A549 (cell line): ENCODE measurements at regions not wholly inside any gene's neighbourhood (a gene's known extent, or its start where the extent isn't known, plus 50 kb on each side); places are given as distances from the start of the nearest gene placed in this dataset.

ENCODE experiments used
- ELK1 ChIP-seq: fragments of 150-350 bp; IDR thresholded peaks from 2 replicates; pipeline ENCODE4 v1.6.1; 2014; ENCODE audit warnings: low read depth, mild to moderate bottlenecking, low read length
- EP300 ChIP-seq, 2 experiments: fragments of >200 bp; sonication (Bioruptor Twin); formaldehyde crosslinking; IDR thresholded peaks; 2 replicates in 1 of 2; 3 replicates in 1 of 2; pipeline ENCODE4 v1.6.1; 2016 to 2017
- ESRRA ChIP-seq: fragments of 150-350 bp; IDR thresholded peaks from 2 replicates; pipeline ENCODE4 v1.6.1; 2014; ENCODE audit warnings: mild to moderate bottlenecking, low read length, borderline replicate concordance
- HMGXB4 ChIP-seq: fragments of 250-450 bp; sonication (Bioruptor Pico); IDR thresholded peaks from 2 replicates; pipeline ENCODE4 v1.5.0; 2021; ENCODE audit warnings: mild to moderate bottlenecking, moderate library complexity, borderline replicate concordance
- HOXB13 ChIP-seq: fragments of 250-450 bp; sonication (Bioruptor Pico); IDR thresholded peaks from 2 replicates; pipeline ENCODE4 v1.5.0; 2020; ENCODE audit warnings: low read depth, mild to moderate bottlenecking, moderate library complexity
- MAZ ChIP-seq: fragments of 150-350 bp; IDR thresholded peaks from 2 replicates; pipeline ENCODE4 v1.6.1; 2014; ENCODE audit warnings: antibody characterized with exemption, low read depth, low read length, borderline replicate concordance
- PHF8 ChIP-seq: fragments of 200-600 bp; sonication (generic); IDR thresholded peaks from 2 replicates; pipeline ENCODE4 v1.6.1; 2016; ENCODE audit warnings: low read depth, mild to moderate bottlenecking, antibody characterized with exemption, moderate library complexity, borderline replicate concordance
- POLR2A ChIP-seq: IDR thresholded peaks from 2 replicates; pipeline ENCODE4 v1.6.1; 2012; ENCODE audit warnings: mild to moderate bottlenecking, low read length
- RFX5 ChIP-seq: fragments of 450-650 bp; IDR thresholded peaks from 2 replicates; pipeline ENCODE4 v1.7.1; 2014; ENCODE audit warnings: antibody characterized with exemption, mild to moderate bottlenecking, moderate library complexity
- SREBF2 ChIP-seq: fragments of 450-650 bp; IDR thresholded peaks from 2 replicates; pipeline ENCODE4 v1.6.1; 2014; ENCODE audit warnings: mild to moderate bottlenecking, moderate library complexity
- TP53 ChIP-seq: fragments of 250-450 bp; sonication (Bioruptor Pico); IDR thresholded peaks from 2 replicates; pipeline ENCODE4 v1.5.0; 2021; ENCODE audit warnings: mild to moderate bottlenecking, moderate library complexity
- ZFP36 ChIP-seq: fragments of 450-650 bp; IDR thresholded peaks from 2 replicates; pipeline ENCODE4 v1.6.1; 2014; ENCODE audit warnings: borderline replicate concordance; ENCODE audit not compliant: partially characterized antibody
- TF ChIP-seq, protein P1 (sequence below): fragments of >200 bp; sonication (Bioruptor Twin); formaldehyde crosslinking; IDR thresholded peaks from 3 replicates; pipeline ENCODE4 v1.5.1; 2016
- TF ChIP-seq, protein P2 (sequence below): fragments of 250-450 bp; sonication (Bioruptor Pico); IDR thresholded peaks from 2 replicates; pipeline ENCODE4 v1.5.0; 2020; ENCODE audit warnings: low read depth, mild to moderate bottlenecking, moderate library complexity

GRCh38 chr21:20045197-20045596 is 953.0 kb upstream of the NCAM2 start:
- TF ChIP-seq PHF8: no peak
- TF ChIP-seq TP53: no peak
- no peak for TF ChIP-seq ELK1
- TF ChIP-seq SREBF2: no peak
- no peak for TF ChIP-seq ZFP36
- TF ChIP-seq, protein P1, sequence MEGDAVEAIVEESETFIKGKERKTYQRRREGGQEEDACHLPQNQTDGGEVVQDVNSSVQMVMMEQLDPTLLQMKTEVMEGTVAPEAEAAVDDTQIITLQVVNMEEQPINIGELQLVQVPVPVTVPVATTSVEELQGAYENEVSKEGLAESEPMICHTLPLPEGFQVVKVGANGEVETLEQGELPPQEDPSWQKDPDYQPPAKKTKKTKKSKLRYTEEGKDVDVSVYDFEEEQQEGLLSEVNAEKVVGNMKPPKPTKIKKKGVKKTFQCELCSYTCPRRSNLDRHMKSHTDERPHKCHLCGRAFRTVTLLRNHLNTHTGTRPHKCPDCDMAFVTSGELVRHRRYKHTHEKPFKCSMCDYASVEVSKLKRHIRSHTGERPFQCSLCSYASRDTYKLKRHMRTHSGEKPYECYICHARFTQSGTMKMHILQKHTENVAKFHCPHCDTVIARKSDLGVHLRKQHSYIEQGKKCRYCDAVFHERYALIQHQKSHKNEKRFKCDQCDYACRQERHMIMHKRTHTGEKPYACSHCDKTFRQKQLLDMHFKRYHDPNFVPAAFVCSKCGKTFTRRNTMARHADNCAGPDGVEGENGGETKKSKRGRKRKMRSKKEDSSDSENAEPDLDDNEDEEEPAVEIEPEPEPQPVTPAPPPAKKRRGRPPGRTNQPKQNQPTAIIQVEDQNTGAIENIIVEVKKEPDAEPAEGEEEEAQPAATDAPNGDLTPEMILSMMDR: no peak
- TF ChIP-seq HMGXB4 (CRISPR knock-in tag): no peak
- no peak for TF ChIP-seq MAZ
- no peak for TF ChIP-seq ESRRA
- TF ChIP-seq POLR2A: no peak
- no peak for TF ChIP-seq HOXB13 (CRISPR knock-in tag)
- TF ChIP-seq RFX5: no peak
- TF ChIP-seq EP300 (IDR thresholded peaks at IDR 0.05): no peak
- TF ChIP-seq, protein P2, sequence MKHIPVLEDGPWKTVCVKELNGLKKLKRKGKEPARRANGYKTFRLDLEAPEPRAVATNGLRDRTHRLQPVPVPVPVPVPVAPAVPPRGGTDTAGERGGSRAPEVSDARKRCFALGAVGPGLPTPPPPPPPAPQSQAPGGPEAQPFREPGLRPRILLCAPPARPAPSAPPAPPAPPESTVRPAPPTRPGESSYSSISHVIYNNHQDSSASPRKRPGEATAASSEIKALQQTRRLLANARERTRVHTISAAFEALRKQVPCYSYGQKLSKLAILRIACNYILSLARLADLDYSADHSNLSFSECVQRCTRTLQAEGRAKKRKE (CRISPR knock-in tag): no peak
